ENCODE measurements at regions not wholly inside any gene's neighbourhood (a gene's known extent, or its start where the extent isn't known, plus 50 kb on each side); places are given as distances from the start of the nearest gene placed in this dataset.
"Not testable (repeated sequence)": the region's sequence is repeated elsewhere in the genome, so short reads cannot be mapped to it uniquely, and the experiment has no call there.

- no peak for TF ChIP-seq CTCF (IDR thresholded peaks at IDR 0.05; ENCODE audit: borderline replicate concordance, insufficient read depth, low read depth, low read length)
- no peak overlapping the region for H3K4me3 ChIP-seq (ENCODE audit: low read depth, low read length)
Measured at GRCh38 chr13:62371737-62372136, 956.1 kb upstream of the PCDH20 start.

- H3K4me3 ChIP-seq (ENCODE audit: low read depth, low read length), result not testable (repeated sequence)
Measured at GRCh38 chr13:62367971-62368370, 952.3 kb upstream of the PCDH20 start.

- no peak overlapping the region for H3K4me3 ChIP-seq (ENCODE audit: low read depth, low read length)
Measured at GRCh38 chr13:62360609-62361008, 945.0 kb upstream of the PCDH20 start.

GRCh38 chr13:62358646-62358932 lies 942.9 kb upstream of the PCDH20 start:
- no peak overlapping the region for H3K4me3 ChIP-seq (ENCODE audit: low read depth, low read length)
- TF ChIP-seq CTCF (IDR thresholded peaks at IDR 0.05; ENCODE audit: borderline replicate concordance, insufficient read depth, low read depth, low read length), result no peak

More at GRCh38 chr13:62360609-62361008, 945.0 kb upstream of the PCDH20 start:
- TF ChIP-seq CTCF (IDR thresholded peaks at IDR 0.05; ENCODE audit: borderline replicate concordance, insufficient read depth, low read depth, low read length), result no peak

GRCh38 chr13:62357887-62358645 lies 942.4 kb upstream of the PCDH20 start:
- no peak overlapping the region for H3K4me3 ChIP-seq (ENCODE audit: low read depth, low read length)
- peak; percentile 66 for TF ChIP-seq CTCF (IDR thresholded peaks at IDR 0.05; ENCODE audit: borderline replicate concordance, insufficient read depth, low read depth, low read length)

GRCh38 chr13:62356977-62357376 lies 941.3 kb upstream of the PCDH20 start:
- no peak overlapping the region for H3K4me3 ChIP-seq (ENCODE audit: low read depth, low read length)
- no peak for TF ChIP-seq CTCF (IDR thresholded peaks at IDR 0.05; ENCODE audit: borderline replicate concordance, insufficient read depth, low read depth, low read length)

- H3K4me3 ChIP-seq (ENCODE audit: low read depth, low read length), result no peak overlapping the region
- no peak for TF ChIP-seq CTCF (IDR thresholded peaks at IDR 0.05; ENCODE audit: borderline replicate concordance, insufficient read depth, low read depth, low read length)
Measured at GRCh38 chr13:62337109-62337880, 921.6 kb upstream of the PCDH20 start.
